ENCODE measurements at regions not wholly inside any gene's neighbourhood (a gene's known extent, or its start where the extent isn't known, plus 50 kb on each side); places are given as distances from the start of the nearest gene placed in this dataset.

- H3K4me3 Mint-ChIP-seq: no peak overlapping the region
- Histone ChIP-seq H3K9me3 (ENCODE audit: control insufficient read depth in 2 of 3, low read length in 3 of 3) (no peaks in the 10 kb centered on the region), H3K4me3 (ENCODE audit: low read length) (no peak overlapping the region), H3K36me3 (ENCODE audit: control insufficient read depth in 2 of 3, insufficient read depth in 3 of 3, low read length in 3 of 3) (no peaks in the 10 kb centered on the region), H3K4me1 (ENCODE audit: control insufficient read depth in 2 of 2, insufficient read depth in 2 of 2, low read length in 2 of 2) (no peaks in the 10 kb centered on the region), H3K27ac (ENCODE audit: low read depth, low read length) (no peak overlapping the region), H3K27me3 (ENCODE audit: control insufficient read depth in 2 of 2, insufficient read depth in 2 of 2, low read length in 2 of 2) (no peaks in the 10 kb centered on the region)
- no peak for ATAC-seq
- ChIA-PET POLR2A (no interaction called here), CTCF (no interaction called here)
- H3K27me3 Mint-ChIP-seq: no peaks in the 10 kb centered on the region
- intact Hi-C loops (cut with micrococcal nuclease): loop anchor here in 1 of 2 donors (10.0 kb wide), 1 partner anchor 65 kb away; no protein-coding TSS in a partner anchor
- H3K4me1 Mint-ChIP-seq: no peaks in the 10 kb centered on the region
- H3K9me3 Mint-ChIP-seq: peaks cover 0 to 8% (median 0%) of the 10 kb centered on the region in 11 donors
- no peak for DNase-seq
- H3K27ac Mint-ChIP-seq: no peak overlapping the region
- H3K36me3 Mint-ChIP-seq: no peaks in the 10 kb centered on the region
Observed at GRCh38 chr7:81629702-81630101, 140.1 kb downstream of the HGF start.

GRCh38 chr7:81628951-81629350 is 140.9 kb downstream of the HGF start:
- Histone ChIP-seq H3K9me3 (ENCODE audit: control insufficient read depth in 2 of 3, low read length in 3 of 3) (no peaks in the 10 kb centered on the region), H3K27me3 (ENCODE audit: control insufficient read depth in 2 of 2, insufficient read depth in 2 of 2, low read length in 2 of 2) (no peaks in the 10 kb centered on the region), H3K27ac (ENCODE audit: low read depth, low read length) (no peak overlapping the region), H3K4me3 (ENCODE audit: low read length) (no peak overlapping the region), H3K36me3 (ENCODE audit: control insufficient read depth in 2 of 3, insufficient read depth in 3 of 3, low read length in 3 of 3) (no peaks in the 10 kb centered on the region), H3K4me1 (ENCODE audit: control insufficient read depth in 2 of 2, insufficient read depth in 2 of 2, low read length in 2 of 2) (no peaks in the 10 kb centered on the region)
- no peak overlapping the region for H3K4me3 Mint-ChIP-seq
- DNase-seq: no peak
- no peak overlapping the region for H3K27ac Mint-ChIP-seq
- H3K27me3 Mint-ChIP-seq: no peaks in the 10 kb centered on the region
- no peak for ATAC-seq
- no peaks in the 10 kb centered on the region for H3K36me3 Mint-ChIP-seq
- H3K9me3 Mint-ChIP-seq: peaks cover 0 to 8% (median 0%) of the 10 kb centered on the region in 11 donors
- H3K4me1 Mint-ChIP-seq: no peaks in the 10 kb centered on the region
- ChIA-PET POLR2A (no interaction called here), CTCF (no interaction called here)
- intact Hi-C loops (cut with micrococcal nuclease): loop anchor here in 1 of 2 donors (10.0 kb wide), 1 partner anchor 64 kb away; no protein-coding TSS in a partner anchor

GRCh38 chr7:81627536-81628287 is 142.1 kb downstream of the HGF start:
- Mint-ChIP-seq H3K27ac (no peak overlapping the region), H3K36me3 (no peaks in the 10 kb centered on the region), H3K27me3 (no peaks in the 10 kb centered on the region), H3K4me1 (no peaks in the 10 kb centered on the region), H3K4me3 (no peak overlapping the region), H3K9me3 (peaks cover 0 to 11% (median 0%) of the 10 kb centered on the region in 11 donors)
- Histone ChIP-seq H3K4me1 (ENCODE audit: control insufficient read depth in 2 of 2, insufficient read depth in 2 of 2, low read length in 2 of 2) (no peaks in the 10 kb centered on the region), H3K4me3 (ENCODE audit: low read length) (no peak overlapping the region), H3K36me3 (ENCODE audit: control insufficient read depth in 2 of 3, insufficient read depth in 3 of 3, low read length in 3 of 3) (no peaks in the 10 kb centered on the region), H3K9me3 (ENCODE audit: control insufficient read depth in 2 of 3, low read length in 3 of 3) (no peaks in the 10 kb centered on the region), H3K27ac (ENCODE audit: low read depth, low read length) (no peak overlapping the region), H3K27me3 (ENCODE audit: control insufficient read depth in 2 of 2, insufficient read depth in 2 of 2, low read length in 2 of 2) (no peaks in the 10 kb centered on the region)
- intact Hi-C loops (cut with micrococcal nuclease): loop anchor here in 1 of 2 donors (10.0 kb wide), 1 partner anchor 63 kb away; no protein-coding TSS in a partner anchor
- POLR2A ChIA-PET: no interaction called here
- CTCF ChIA-PET: no interaction called here
- ATAC-seq (no peak), DNase-seq (no peak)

GRCh38 chr7:81626008-81626407 is 143.8 kb downstream of the HGF start:
- POLR2A ChIA-PET: no interaction called here
- no peaks in the 10 kb centered on the region for H3K4me1 Mint-ChIP-seq
- no peak overlapping the region for H3K4me3 Mint-ChIP-seq
- CTCF ChIA-PET: no interaction called here
- DNase-seq (no peak), ATAC-seq (no peak)
- no peaks in the 10 kb centered on the region for H3K36me3 ChIP-seq (ENCODE audit: control insufficient read depth in 2 of 3, insufficient read depth in 3 of 3, low read length in 3 of 3)
- no peaks in the 10 kb centered on the region for H3K27me3 Mint-ChIP-seq
- H3K27me3 ChIP-seq (ENCODE audit: control insufficient read depth in 2 of 2, insufficient read depth in 2 of 2, low read length in 2 of 2): no peaks in the 10 kb centered on the region
- intact Hi-C loops (cut with micrococcal nuclease): loop anchor here in 1 of 2 donors (10.0 kb wide), 1 partner anchor 61 kb away; no protein-coding TSS in a partner anchor
- H3K27ac ChIP-seq (ENCODE audit: low read depth, low read length): no peak overlapping the region
- H3K4me3 ChIP-seq (ENCODE audit: low read length): no peak overlapping the region
- H3K9me3 ChIP-seq (ENCODE audit: control insufficient read depth in 2 of 3, low read length in 3 of 3): no peaks in the 10 kb centered on the region
- H3K9me3 Mint-ChIP-seq: peaks cover 0 to 17% (median 0%) of the 10 kb centered on the region in 11 donors
- no peak overlapping the region for H3K27ac Mint-ChIP-seq
- no peaks in the 10 kb centered on the region for H3K36me3 Mint-ChIP-seq
- no peaks in the 10 kb centered on the region for H3K4me1 ChIP-seq (ENCODE audit: control insufficient read depth in 2 of 2, insufficient read depth in 2 of 2, low read length in 2 of 2)

- no peak overlapping the region for H3K27ac ChIP-seq (ENCODE audit: low read depth, low read length)
- ATAC-seq (no peak), DNase-seq (no peak)
- H3K27me3 ChIP-seq (ENCODE audit: control insufficient read depth in 2 of 2, insufficient read depth in 2 of 2, low read length in 2 of 2): no peaks in the 10 kb centered on the region
- Mint-ChIP-seq H3K27ac (no peak overlapping the region), H3K9me3 (peaks cover 0 to 17% (median 0%) of the 10 kb centered on the region in 11 donors), H3K4me3 (no peak overlapping the region), H3K36me3 (no peaks in the 10 kb centered on the region), H3K4me1 (no peaks in the 10 kb centered on the region), H3K27me3 (no peaks in the 10 kb centered on the region)
- POLR2A ChIA-PET: no interaction called here
- CTCF ChIA-PET: no interaction called here
- H3K9me3 ChIP-seq (ENCODE audit: control insufficient read depth in 2 of 3, low read length in 3 of 3): no peaks in the 10 kb centered on the region
- no peaks in the 10 kb centered on the region for H3K36me3 ChIP-seq (ENCODE audit: control insufficient read depth in 2 of 3, insufficient read depth in 3 of 3, low read length in 3 of 3)
- no peak overlapping the region for H3K4me3 ChIP-seq (ENCODE audit: low read length)
- intact Hi-C loops (cut with micrococcal nuclease): loop anchor here in 1 of 2 donors (10.0 kb wide), 1 partner anchor 60 kb away; no protein-coding TSS in a partner anchor
- H3K4me1 ChIP-seq (ENCODE audit: control insufficient read depth in 2 of 2, insufficient read depth in 2 of 2, low read length in 2 of 2): no peaks in the 10 kb centered on the region
Observed at GRCh38 chr7:81624650-81625631, 144.9 kb downstream of the HGF start.

- POLR2A ChIA-PET: no interaction called here
- Mint-ChIP-seq H3K27me3 (no peaks in the 10 kb centered on the region), H3K36me3 (no peaks in the 10 kb centered on the region), H3K4me1 (no peaks in the 10 kb centered on the region), H3K4me3 (no peak overlapping the region), H3K9me3 (peaks cover 0 to 17% (median 0%) of the 10 kb centered on the region in 11 donors), H3K27ac (no peak overlapping the region)
- no peak for DNase-seq
- Histone ChIP-seq H3K36me3 (ENCODE audit: control insufficient read depth in 2 of 3, insufficient read depth in 3 of 3, low read length in 3 of 3) (no peaks in the 10 kb centered on the region), H3K4me3 (ENCODE audit: low read length) (no peak overlapping the region), H3K4me1 (ENCODE audit: control insufficient read depth in 2 of 2, insufficient read depth in 2 of 2, low read length in 2 of 2) (no peaks in the 10 kb centered on the region), H3K27me3 (ENCODE audit: control insufficient read depth in 2 of 2, insufficient read depth in 2 of 2, low read length in 2 of 2) (no peaks in the 10 kb centered on the region), H3K27ac (ENCODE audit: low read depth, low read length) (no peak overlapping the region), H3K9me3 (ENCODE audit: control insufficient read depth in 2 of 3, low read length in 3 of 3) (no peaks in the 10 kb centered on the region)
- ATAC-seq: no peak
- CTCF ChIA-PET: no interaction called here
- intact Hi-C loops (cut with micrococcal nuclease): loop anchor here in 1 of 2 donors (10.0 kb wide), 1 partner anchor 59 kb away; no protein-coding TSS in a partner anchor
Observed at GRCh38 chr7:81624021-81624592, 145.7 kb downstream of the HGF start.

Measured in naive thymus-derived CD4-positive, alpha-beta T cell (primary cell).